Stimulated activated CD8-positive, alpha-beta memory T cell treated with anti-CD3 and anti-CD28 coated beads, Interleukin-7, amount 100 ng/mL, for 4 hours (primary cell): ENCODE measurements at regions not wholly inside any gene's neighbourhood (a gene's known extent, or its start where the extent isn't known, plus 50 kb on each side); places are given as distances from the start of the nearest gene placed in this dataset.

Experiments used
- DNase-seq, 2 donors: peaks; one replicate each; pipeline ENCODE4 v3.0.0-alpha.2; 2020; ENCODE audit warnings: low read depth in 2 of 2

- DNase-seq: no peak
Measured at GRCh38 chr4:123987408-123987807, 590.8 kb downstream of the SPRY1 start.

- DNase-seq: no peak
Measured at GRCh38 chr4:123990310-123990870, 593.8 kb downstream of the SPRY1 start.

- DNase-seq: no peak
Measured at GRCh38 chr4:123994917-123995316, 598.3 kb downstream of the SPRY1 start.

GRCh38 chr4:123995936-123996335, 599.3 kb downstream of the SPRY1 start:
- no peak for DNase-seq

- DNase-seq: no peak
Measured at GRCh38 chr4:123996718-123997510, 600.3 kb downstream of the SPRY1 start.

- DNase-seq: no peak
Measured at GRCh38 chr4:123997776-123998449, 601.3 kb downstream of the SPRY1 start.

GRCh38 chr4:124000233-124000632, 603.6 kb downstream of the SPRY1 start:
- no peak for DNase-seq

- DNase-seq: no peak
Measured at GRCh38 chr4:124015766-124016165, 619.2 kb downstream of the SPRY1 start.

- DNase-seq: no peak
Measured at GRCh38 chr4:124017185-124017785, 620.7 kb downstream of the SPRY1 start.

- no peak for DNase-seq
Measured at GRCh38 chr4:124018383-124019317, 622.1 kb downstream of the SPRY1 start.

- no peak for DNase-seq
Measured at GRCh38 chr4:124019749-124020549, 623.4 kb downstream of the SPRY1 start.

GRCh38 chr4:124025000-124025399, 628.4 kb downstream of the SPRY1 start:
- DNase-seq: no peak

GRCh38 chr4:124025428-124025827, 628.8 kb downstream of the SPRY1 start:
- no peak for DNase-seq

GRCh38 chr4:124028182-124028581, 631.6 kb downstream of the SPRY1 start:
- DNase-seq: no peak

- no peak for DNase-seq
Measured at GRCh38 chr4:124030147-124030546, 633.6 kb downstream of the SPRY1 start.

- no peak for DNase-seq
Measured at GRCh38 chr4:124032035-124032434, 635.4 kb downstream of the SPRY1 start.

GRCh38 chr4:124035364-124036041, 638.9 kb downstream of the SPRY1 start:
- DNase-seq: no peak

GRCh38 chr4:124037236-124037635, 640.6 kb downstream of the SPRY1 start:
- DNase-seq: no peak

GRCh38 chr4:124044330-124044729, 647.7 kb downstream of the SPRY1 start:
- DNase-seq: no peak

GRCh38 chr4:124044867-124045266, 648.3 kb downstream of the SPRY1 start:
- DNase-seq: no peak
